HepG2 (cell line): ENCODE measurements at regions not wholly inside any gene's neighbourhood (a gene's known extent, or its start where the extent isn't known, plus 50 kb on each side); places are given as distances from the start of the nearest gene placed in this dataset.

Source experiments
- ATAC-seq: fragments of 200-7000 bp; cut with Tn5 transposase; 3 replicates; pipeline ENCODE4 v1.9.1; 2020; ENCODE audit warnings: mild to moderate bottlenecking, moderate library complexity
- BruUV-seq: library from RNA; stranded (reverse); fragments of 400-500 nt; replicated peaks from 2 replicates; lab custom pipeline; 2021; lab: Mats Ljungman, UMichigan
- CTCF ChIA-PET: fragments of 300-600 bp; formaldehyde crosslinking; extraction: SDS; loops from one replicate; lab custom pipeline; 2021; ENCODE audit warnings: low total read pairs, inconsistent platforms, low intra/inter-chr PET ratio; lab: Yijun Ruan, JAX
- POLR2A ChIA-PET: fragments of 350-600 bp; sonication (Branson Sonifier 250); formaldehyde crosslinking; loops from one replicate; lab custom pipeline; 2020; ENCODE audit warnings: antibody characterized with exemption, inconsistent platforms; lab: Yijun Ruan, JAX
- DNase-seq: peaks from one replicate; pipeline ENCODE4 v3.0.0-alpha.2; 2015; ENCODE audit warnings: low spot score
- FAIRE-seq: peaks from 3 replicates; lab custom pipeline; 2011; peaks lifted over from hg19 to GRCh38; lab: Jason Lieb, UNC
- H2AFZ ChIP-seq: one replicate; pipeline ENCODE4 v1.6.1; 2011; ENCODE audit warnings: low read length, inconsistent platforms
- H3K27ac ChIP-seq: fragments of 300-600 bp; 3 replicates; pipeline ENCODE4 v1.8.0; 2011; ENCODE audit warnings: mixed run types, mild to moderate bottlenecking, mixed read lengths, low read length, inconsistent platforms; ENCODE audit not compliant: insufficient read depth; ENCODE audit errors: extremely low read length
- H3K27me3 ChIP-seq, 2 experiments: fragments of 200-600 bp in 1 of 2; 2 replicates in 1 of 2; 3 replicates in 1 of 2; pipeline versions ENCODE4 v1.6.0 to v1.8.0; 2011; ENCODE audit warnings: low read length in 2 of 2, mild to moderate bottlenecking in 2 of 2, moderate library complexity in 2 of 2, inconsistent platforms in 1 of 2; ENCODE audit not compliant: insufficient read depth in 2 of 2, control insufficient read depth in 1 of 2
- H3K36me3 ChIP-seq, 2 experiments: fragments of 200-600 bp in 1 of 2; replicated peaks in 1 of 2; 2 replicates in 1 of 2; 3 replicates in 1 of 2; pipeline versions ENCODE4 v1.5.1 to v1.8.0; 2011; ENCODE audit warnings: low read length in 2 of 2, inconsistent platforms in 1 of 2; ENCODE audit not compliant: insufficient read depth in 2 of 2, control insufficient read depth in 1 of 2
- H3K4me1 ChIP-seq: 2 replicates; pipeline ENCODE4 v1.5.1; 2012; ENCODE audit warnings: low read length, inconsistent platforms; ENCODE audit not compliant: insufficient read depth
- H3K4me2 ChIP-seq: 2 replicates; pipeline ENCODE4 v1.6.0; 2011; ENCODE audit warnings: low read depth, low read length, inconsistent platforms
- H3K4me3 ChIP-seq, 3 experiments: fragments of 200-600 bp in 1 of 3; sonication (generic), shearing (Covaris generic) in 1 of 3; replicated peaks in 1 of 3; 2 replicates each; pipeline ENCODE4 v1.5.1; 2011 to 2016; ENCODE audit warnings: low read length in 3 of 3, inconsistent platforms in 2 of 3, low read depth in 2 of 3, mild to moderate bottlenecking in 2 of 3, control low read depth in 1 of 3, mixed read lengths in 1 of 3; ENCODE audit not compliant: insufficient read depth in 1 of 3
- H3K79me2 ChIP-seq: one replicate; pipeline ENCODE4 v1.6.1; 2011; ENCODE audit warnings: low read length, inconsistent platforms; ENCODE audit not compliant: insufficient read depth
- H3K9ac ChIP-seq: 2 replicates; pipeline ENCODE4 v1.6.0; 2011; ENCODE audit warnings: mild to moderate bottlenecking, low read depth, low read length, inconsistent platforms; ENCODE audit not compliant: insufficient read depth
- H3K9me3 ChIP-seq: 2 replicates; pipeline ENCODE4 v1.5.1; 2012; ENCODE audit warnings: mild to moderate bottlenecking, low read length
- H4K20me1 ChIP-seq: 2 replicates; pipeline ENCODE4 v1.6.0; 2011; ENCODE audit warnings: inconsistent platforms, mild to moderate bottlenecking, low read length, moderate library complexity; ENCODE audit not compliant: insufficient read depth
- NR2C2 ChIP-seq: sonication (generic); formaldehyde crosslinking; IDR thresholded peaks from 2 replicates; pipeline ENCODE4 v1.4.0; 2020; ENCODE audit warnings: missing genetic modification reagents, mild to moderate bottlenecking, moderate library complexity, borderline replicate concordance
- NR2F6 ChIP-seq, 2 experiments: IDR thresholded peaks; 2 replicates each; pipeline ENCODE4 v1.6.1; 2016; ENCODE audit warnings: antibody characterized with exemption in 1 of 2, mild to moderate bottlenecking in 1 of 2
- RERE ChIP-seq: IDR thresholded peaks from 2 replicates; pipeline ENCODE4 v1.6.1; 2016; ENCODE audit warnings: low read depth, missing genetic modification reagents, missing compliant biosample characterization
- RORA ChIP-seq: sonication (generic); formaldehyde crosslinking; IDR thresholded peaks from 2 replicates; pipeline ENCODE4 v1.5.0; 2020; ENCODE audit warnings: mild to moderate bottlenecking, missing genetic modification reagents, moderate library complexity
- ZFP36 ChIP-seq: fragments of 150-350 bp; IDR thresholded peaks from 2 replicates; pipeline ENCODE4 v1.6.1; 2018; ENCODE audit warnings: borderline replicate concordance, low read length, low read depth; ENCODE audit not compliant: partially characterized antibody
- ZMYM2 ChIP-seq: sonication (generic); formaldehyde crosslinking; IDR thresholded peaks from 2 replicates; pipeline ENCODE4 v1.8.0; 2022; ENCODE audit warnings: mild to moderate bottlenecking, missing genetic modification reagents
- ZNF512 ChIP-seq: sonication (generic); formaldehyde crosslinking; IDR thresholded peaks from 2 replicates; pipeline ENCODE4 v1.4.0; 2020; ENCODE audit warnings: mild to moderate bottlenecking, missing genetic modification reagents
- ZNF574 ChIP-seq: sonication (generic); formaldehyde crosslinking; IDR thresholded peaks from 2 replicates; pipeline ENCODE4 v1.4.0; 2020; ENCODE audit warnings: missing genetic modification reagents
- ZNF691 ChIP-seq: sonication (generic); formaldehyde crosslinking; IDR thresholded peaks from 2 replicates; pipeline ENCODE4 v1.4.0; 2020; ENCODE audit warnings: missing genetic modification reagents, low read depth, mild to moderate bottlenecking, borderline replicate concordance
- WGBS: methylation state at CpG from one replicate; pipeline ENCODE4 v1.1.6; 2017; ENCODE audit warnings: low lambda C conversion rate; 5-methylcytosine and 5-hydroxymethylcytosine counted together
- in situ Hi-C: cut with HindIII; loops from 2 replicates; pipeline ENCODE4 v1.10.0; 2017; ENCODE audit warnings: low pct_unique_long_range_greater_than_20kb; ENCODE audit not compliant: extremely low pct_ligation_motif_present
- intact Hi-C: fragments of 100-400 bp; cut with micrococcal nuclease; formaldehyde crosslinking; loops from one replicate; pipeline ENCODE4 v1.10.0; 2022; ENCODE audit not compliant: unreplicated experiment
- TF ChIP-seq, protein P1 (sequence below): sonication (generic); formaldehyde crosslinking; conservative IDR thresholded peaks from 2 replicates; pipeline ENCODE4 v1.4.0; 2020; ENCODE audit warnings: missing genetic modification reagents
- TF ChIP-seq, protein P2 (sequence below): sonication (generic); formaldehyde crosslinking; IDR thresholded peaks from 2 replicates; pipeline ENCODE4 v1.5.1; 2020; ENCODE audit warnings: missing genetic modification reagents, mild to moderate bottlenecking, borderline replicate concordance

- DNase-seq = no peak
- H4K20me1 ChIP-seq = no peaks in the 10 kb centered on the region
- CTCF ChIA-PET = no interaction called here
- H3K9ac ChIP-seq = no peak overlapping the region
- H3K4me3 ChIP-seq = no peak overlapping the region
- H3K9me3 ChIP-seq = peaks cover 57% of the 10 kb centered on the region
- no peak for ATAC-seq
- in situ Hi-C loops = no loop called here
- no peaks in the 10 kb centered on the region for H3K36me3 ChIP-seq
- no peak overlapping the region for H2AFZ ChIP-seq
- BruUV-seq = no TSS peak
- no peak overlapping the region for H3K4me2 ChIP-seq
- no peaks in the 10 kb centered on the region for H3K27me3 ChIP-seq
- intact Hi-C loops = no loop called here
- no peaks in the 10 kb centered on the region for H3K4me1 ChIP-seq
- no peak overlapping the region for H3K27ac ChIP-seq
- WGBS = 0% methylated on average over 2 of the region's 8 CpGs
- no peak for FAIRE-seq
- H3K79me2 ChIP-seq = no peaks in the 10 kb centered on the region
- POLR2A ChIA-PET = no interaction called here
- TF ChIP-seq NR2F6 (IDR thresholded peaks at IDR 0.05) = no peak
- TF ChIP-seq NR2F6 (CRISPR knock-in tag; IDR thresholded peaks at IDR 0.05) = no peak
- no peak for TF ChIP-seq RERE
- no peak for TF ChIP-seq ZFP36
- TF ChIP-seq ZNF512 (CRISPR knock-in tag) = no peak
- TF ChIP-seq NR2C2 (CRISPR knock-in tag) = no peak
- TF ChIP-seq ZNF574 (CRISPR knock-in tag) = no peak
- no peak for TF ChIP-seq ZNF691 (CRISPR knock-in tag)
- TF ChIP-seq RORA (CRISPR knock-in tag) = no peak
- TF ChIP-seq, protein P1, sequence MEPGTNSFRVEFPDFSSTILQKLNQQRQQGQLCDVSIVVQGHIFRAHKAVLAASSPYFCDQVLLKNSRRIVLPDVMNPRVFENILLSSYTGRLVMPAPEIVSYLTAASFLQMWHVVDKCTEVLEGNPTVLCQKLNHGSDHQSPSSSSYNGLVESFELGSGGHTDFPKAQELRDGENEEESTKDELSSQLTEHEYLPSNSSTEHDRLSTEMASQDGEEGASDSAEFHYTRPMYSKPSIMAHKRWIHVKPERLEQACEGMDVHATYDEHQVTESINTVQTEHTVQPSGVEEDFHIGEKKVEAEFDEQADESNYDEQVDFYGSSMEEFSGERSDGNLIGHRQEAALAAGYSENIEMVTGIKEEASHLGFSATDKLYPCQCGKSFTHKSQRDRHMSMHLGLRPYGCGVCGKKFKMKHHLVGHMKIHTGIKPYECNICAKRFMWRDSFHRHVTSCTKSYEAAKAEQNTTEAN (CRISPR knock-in tag) = no peak
- TF ChIP-seq, protein P2, sequence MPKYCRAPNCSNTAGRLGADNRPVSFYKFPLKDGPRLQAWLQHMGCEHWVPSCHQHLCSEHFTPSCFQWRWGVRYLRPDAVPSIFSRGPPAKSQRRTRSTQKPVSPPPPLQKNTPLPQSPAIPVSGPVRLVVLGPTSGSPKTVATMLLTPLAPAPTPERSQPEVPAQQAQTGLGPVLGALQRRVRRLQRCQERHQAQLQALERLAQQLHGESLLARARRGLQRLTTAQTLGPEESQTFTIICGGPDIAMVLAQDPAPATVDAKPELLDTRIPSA = no peak
- no peak for TF ChIP-seq ZMYM2 (CRISPR knock-in tag)
These were observed 426.6 kb downstream of the LRRIQ3 start for GRCh38 chr1:73771396-73771795.
